K562 (cell line): ENCODE measurements at regions not wholly inside any gene's neighbourhood (a gene's known extent, or its start where the extent isn't known, plus 50 kb on each side); places are given as distances from the start of the nearest gene placed in this dataset.
A peak's percentile ranks its signal among the peaks of the same experiment; 100 is the strongest.

Experiments
- ARID2 ChIP-seq: fragments of 450-650 bp; IDR thresholded peaks from 2 replicates; pipeline ENCODE4 v1.6.1; 2017; ENCODE audit warnings: antibody characterized with exemption, mild to moderate bottlenecking
- BHLHE40 ChIP-seq: IDR thresholded peaks from 2 replicates; pipeline ENCODE4 v1.6.1; 2011; ENCODE audit warnings: low read length, improper control_type of control experiment
- CBFA2T3 ChIP-seq: fragments of 450-650 bp; IDR thresholded peaks from 2 replicates; pipeline ENCODE4 v1.6.1; 2017
- CGGBP1 ChIP-seq: fragments of 250-450 bp; sonication (Bioruptor Pico); IDR thresholded peaks from 2 replicates; pipeline ENCODE4 v1.9.0; 2021; ENCODE audit warnings: mild to moderate bottlenecking
- FOXA3 ChIP-seq, 2 experiments: fragments of 450-650 bp in 1 of 2; sonication (generic) in 1 of 2; formaldehyde crosslinking; IDR thresholded peaks in 1 of 2; conservative IDR thresholded peaks in 1 of 2; 2 replicates each; pipeline versions ENCODE4 v1.4.0 to v1.8.0; 2020 to 2022; ENCODE audit warnings: mild to moderate bottlenecking in 2 of 2, missing genetic modification reagents in 1 of 2
- HDAC6 ChIP-seq: IDR thresholded peaks from 2 replicates; pipeline ENCODE4 v1.6.1; 2012; ENCODE audit warnings: low read depth, mild to moderate bottlenecking, control low read depth, inconsistent platforms, low read length, moderate library complexity
- HMBOX1 ChIP-seq: sonication (generic); IDR thresholded peaks from 2 replicates; pipeline ENCODE4 v1.6.1; 2016
- KDM1A ChIP-seq, 2 experiments: fragments of 450-650 bp; IDR thresholded peaks; 2 replicates each; pipeline ENCODE4 v1.6.1; 2016; ENCODE audit warnings: mild to moderate bottlenecking in 2 of 2
- L3MBTL2 ChIP-seq: fragments of 450-650 bp; IDR thresholded peaks from 2 replicates; pipeline ENCODE4 v1.6.1; 2016; ENCODE audit warnings: mild to moderate bottlenecking, moderate library complexity
- MED1 ChIP-seq: sonication (generic); formaldehyde crosslinking; IDR thresholded peaks from 2 replicates; pipeline ENCODE4 v1.8.1; 2023; ENCODE audit warnings: missing genetic modification reagents, borderline replicate concordance
- NCOA1 ChIP-seq: fragments of 450-650 bp; IDR thresholded peaks from 2 replicates; pipeline ENCODE4 v1.6.1; 2016; ENCODE audit warnings: low read depth
- THAP12 ChIP-seq: fragments of 250-450 bp; sonication (Bioruptor Pico); IDR thresholded peaks from 2 replicates; pipeline ENCODE4 v1.9.0; 2021; ENCODE audit warnings: mild to moderate bottlenecking, inconsistent platforms
- TRIM24 ChIP-seq, 2 experiments: fragments of 450-650 bp; IDR thresholded peaks; 2 replicates each; pipeline ENCODE4 v1.6.1; 2016
- U2AF1 ChIP-seq: fragments of 200-400 bp; formaldehyde crosslinking; optimal IDR thresholded peaks from 2 replicates; pipeline ENCODE3; 2017; ENCODE audit warnings: mild to moderate bottlenecking, low read depth, low read length, moderate library complexity
- U2AF2 ChIP-seq: fragments of 200-400 bp; formaldehyde crosslinking; optimal IDR thresholded peaks from 2 replicates; pipeline ENCODE3; 2017; ENCODE audit warnings: low read depth, mild to moderate bottlenecking, low read length
- ZBTB8A ChIP-seq: fragments of 450-650 bp; IDR thresholded peaks from 2 replicates; pipeline ENCODE4 v1.6.1; 2018; ENCODE audit warnings: mild to moderate bottlenecking, moderate library complexity; ENCODE audit not compliant: partially characterized antibody
- ZNF512 ChIP-seq: IDR thresholded peaks from 2 replicates; pipeline ENCODE4 v1.6.1; 2016; ENCODE audit warnings: missing genetic modification characterization, missing compliant biosample characterization
- ZNF592 ChIP-seq: fragments of 450-650 bp; IDR thresholded peaks from 2 replicates; pipeline ENCODE4 v1.6.1; 2017; ENCODE audit warnings: antibody characterized with exemption, mild to moderate bottlenecking

- TF ChIP-seq ZNF592 (no peak), U2AF1 (no peak), THAP12 (CRISPR knock-in tag) (no peak), BHLHE40 (no peak), CGGBP1 (CRISPR knock-in tag) (no peak), ZNF512 (tag) (no peak), ZBTB8A (no peak), MED1 (no peak), ARID2 (no peak), L3MBTL2 (no peak), NCOA1 (no peak), HDAC6 (no peak), FOXA3 (CRISPR knock-in tag; conservative IDR thresholded peaks at IDR 0.05 in 1 of 2, IDR thresholded peaks at IDR 0.05 in 1 of 2) (peak in 1 of 2 experiments; percentile 83; a peak in 2 of 4 replicates), HMBOX1 (no peak), U2AF2 (no peak), TRIM24 (IDR thresholded peaks at IDR 0.05) (no peak), CBFA2T3 (peak; percentile 33; the same call in 1 of the 2 replicates), KDM1A (IDR thresholded peaks at IDR 0.05) (0 out of 4 replicates have a peak, but pooled peaks of 1 of the 2 experiments have one; percentile 26)
Observed at GRCh38 chr1:184905601-184906322, 68.5 kb downstream of the NIBAN1 start (continued).
